GM18867 (cell line): ENCODE measurements at regions not wholly inside any gene's neighbourhood (a gene's known extent, or its start where the extent isn't known, plus 50 kb on each side); places are given as distances from the start of the nearest gene placed in this dataset.

ENCODE experiments used
- ATAC-seq: cut with Tn5 transposase; IDR thresholded peaks from one replicate; pipeline ENCODE4 v1.9.1; 2021; ENCODE audit warnings: mild to moderate bottlenecking, moderate library complexity; ENCODE audit not compliant: unreplicated experiment

GRCh38 chr2:200052627-200053026 lies 97.2 kb downstream of the MAIP1 start:
- ATAC-seq, result no peak

GRCh38 chr2:200054681-200055468 lies 99.5 kb downstream of the MAIP1 start:
- no peak for ATAC-seq

- ATAC-seq, result no peak
Observed at GRCh38 chr2:200056105-200056504, 100.7 kb downstream of the MAIP1 start.

GRCh38 chr2:200063155-200063554 lies 107.8 kb downstream of the MAIP1 start:
- ATAC-seq, result no peak

- ATAC-seq, result no peak
Observed at GRCh38 chr2:200064879-200065278, 109.5 kb downstream of the MAIP1 start.

GRCh38 chr2:200065477-200065876 lies 110.1 kb downstream of the MAIP1 start:
- ATAC-seq, result no peak

- no peak for ATAC-seq
Observed at GRCh38 chr2:200066417-200066816, 111.0 kb downstream of the MAIP1 start.

GRCh38 chr2:200068642-200069041 lies 113.3 kb downstream of the MAIP1 start:
- no peak for ATAC-seq

- no peak for ATAC-seq
Observed at GRCh38 chr2:200077210-200077650, 121.8 kb downstream of the MAIP1 start.

GRCh38 chr2:200077838-200078237 lies 122.5 kb downstream of the MAIP1 start:
- no peak for ATAC-seq

- no peak for ATAC-seq
Observed at GRCh38 chr2:200079356-200079755, 124.0 kb downstream of the MAIP1 start.

GRCh38 chr2:200081236-200081635 lies 125.9 kb downstream of the MAIP1 start:
- no peak for ATAC-seq

- ATAC-seq, result no peak
Observed at GRCh38 chr2:200081811-200082210, 126.4 kb downstream of the MAIP1 start.

GRCh38 chr2:200084036-200084435 lies 128.7 kb downstream of the MAIP1 start:
- no peak for ATAC-seq

GRCh38 chr2:200086911-200087310 lies 131.5 kb downstream of the MAIP1 start:
- no peak for ATAC-seq

- no peak for ATAC-seq
Observed at GRCh38 chr2:200087451-200087850, 132.1 kb downstream of the MAIP1 start.

- ATAC-seq, result no peak
Observed at GRCh38 chr2:200089040-200089755, 133.8 kb downstream of the MAIP1 start.

- ATAC-seq, result no peak
Observed at GRCh38 chr2:200089756-200090109, 134.4 kb downstream of the MAIP1 start.

- no peak for ATAC-seq
Observed at GRCh38 chr2:200090683-200091082, 135.3 kb downstream of the MAIP1 start.

GRCh38 chr2:200091126-200091525 lies 135.7 kb downstream of the MAIP1 start:
- no peak for ATAC-seq

GRCh38 chr2:200092235-200092634 lies 136.9 kb downstream of the MAIP1 start:
- ATAC-seq, result no peak

GRCh38 chr2:200095436-200095835 lies 140.1 kb downstream of the MAIP1 start:
- no peak for ATAC-seq
